Uterus (tissue), 2 donors: ENCODE measurements at regions not wholly inside any gene's neighbourhood (a gene's known extent, or its start where the extent isn't known, plus 50 kb on each side); places are given as distances from the start of the nearest gene placed in this dataset.

Experiments used
- CTCF ChIP-seq, 4 experiments: fragments of 200-600 bp in 2 of 4; fragments of 450-650 bp in 2 of 4; sonication (generic) in 2 of 4; IDR thresholded peaks; one replicate each; pipeline ENCODE4 v1.5.1; 2016 to 2019; ENCODE audit warnings: antibody characterized with exemption in 4 of 4, mild to moderate bottlenecking in 2 of 4, moderate library complexity in 1 of 4
- POLR2A ChIP-seq, 2 donors: fragments of 450-650 bp; IDR thresholded peaks; one replicate each; pipeline ENCODE4 v1.6.1; 2016; ENCODE audit warnings: antibody characterized with exemption in 2 of 2, mild to moderate bottlenecking in 1 of 2, moderate library complexity in 1 of 2

GRCh38 chr6:14274016-14274415 lies 156.4 kb downstream of the CD83 start:
- TF ChIP-seq CTCF (IDR thresholded peaks at IDR 0.05) (no peak), POLR2A (IDR thresholded peaks at IDR 0.05) (no peak)
